Nephron progenitor cell (in vitro differentiated cells): ENCODE measurements at regions not wholly inside any gene's neighbourhood (a gene's known extent, or its start where the extent isn't known, plus 50 kb on each side); places are given as distances from the start of the nearest gene placed in this dataset.
"Not testable (repeated sequence)": the region's sequence is repeated elsewhere in the genome, so short reads cannot be mapped to it uniquely, and the experiment has no call there.

ENCODE experiments used
- DNase-seq: peaks from one replicate; pipeline ENCODE4 v3.0.0; 2021
- H3K27ac Mint-ChIP-seq: 2 replicates; pipeline ENCODE4 v1.8.0; 2021; ENCODE audit warnings: mild to moderate bottlenecking, moderate library complexity, mixed read lengths
- H3K27me3 Mint-ChIP-seq: 2 replicates; pipeline ENCODE4 v1.8.0; 2021; ENCODE audit warnings: mild to moderate bottlenecking, low read depth, mixed read lengths; ENCODE audit not compliant: poor library complexity
- H3K36me3 Mint-ChIP-seq: 2 replicates; pipeline ENCODE4 v1.8.0; 2021; ENCODE audit warnings: low read depth, mixed read lengths
- H3K4me1 Mint-ChIP-seq: 2 replicates; pipeline ENCODE4 v1.8.0; 2021; ENCODE audit warnings: mixed read lengths
- H3K4me3 Mint-ChIP-seq: 2 replicates; pipeline ENCODE4 v1.8.0; 2021; ENCODE audit warnings: mild to moderate bottlenecking, moderate library complexity, mixed read lengths
- H3K9me3 Mint-ChIP-seq: 2 replicates; pipeline ENCODE4 v1.8.0; 2021; ENCODE audit warnings: mild to moderate bottlenecking, moderate library complexity, mixed read lengths
- TF ChIP-seq, protein P1 (sequence below): fragments of 200-600 bp; sonication (generic); IDR thresholded peaks from 2 replicates; pipeline ENCODE4 v1.5.0; 2021; ENCODE audit warnings: antibody characterized with exemption

DNA sequence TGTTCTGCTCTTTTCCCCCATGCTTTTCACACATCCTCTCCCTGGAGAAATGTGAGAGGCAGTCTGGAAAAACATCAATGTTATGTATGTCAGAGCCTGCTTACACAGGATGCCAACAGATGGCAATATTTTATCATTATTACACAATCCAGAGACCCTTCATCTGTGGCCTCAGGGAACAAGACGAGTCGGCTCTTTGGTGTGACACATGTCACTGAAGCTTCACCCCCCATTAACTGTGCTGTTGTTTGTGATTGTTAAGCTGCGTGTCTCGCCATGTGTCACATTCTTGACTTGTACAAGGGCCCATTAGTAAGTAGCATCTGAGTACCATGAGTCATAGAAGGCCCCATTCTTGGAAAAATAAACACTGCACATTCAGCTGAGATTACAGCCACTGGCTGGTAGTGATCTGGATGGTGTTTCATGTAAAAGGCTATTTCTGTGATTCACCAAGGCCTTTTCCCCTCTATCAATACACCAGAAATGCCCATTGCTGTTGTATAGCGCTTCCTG, 682.1 kb upstream of the SOX9 start:
- H3K27ac Mint-ChIP-seq, result no peak overlapping the region
- TF ChIP-seq, protein P1, sequence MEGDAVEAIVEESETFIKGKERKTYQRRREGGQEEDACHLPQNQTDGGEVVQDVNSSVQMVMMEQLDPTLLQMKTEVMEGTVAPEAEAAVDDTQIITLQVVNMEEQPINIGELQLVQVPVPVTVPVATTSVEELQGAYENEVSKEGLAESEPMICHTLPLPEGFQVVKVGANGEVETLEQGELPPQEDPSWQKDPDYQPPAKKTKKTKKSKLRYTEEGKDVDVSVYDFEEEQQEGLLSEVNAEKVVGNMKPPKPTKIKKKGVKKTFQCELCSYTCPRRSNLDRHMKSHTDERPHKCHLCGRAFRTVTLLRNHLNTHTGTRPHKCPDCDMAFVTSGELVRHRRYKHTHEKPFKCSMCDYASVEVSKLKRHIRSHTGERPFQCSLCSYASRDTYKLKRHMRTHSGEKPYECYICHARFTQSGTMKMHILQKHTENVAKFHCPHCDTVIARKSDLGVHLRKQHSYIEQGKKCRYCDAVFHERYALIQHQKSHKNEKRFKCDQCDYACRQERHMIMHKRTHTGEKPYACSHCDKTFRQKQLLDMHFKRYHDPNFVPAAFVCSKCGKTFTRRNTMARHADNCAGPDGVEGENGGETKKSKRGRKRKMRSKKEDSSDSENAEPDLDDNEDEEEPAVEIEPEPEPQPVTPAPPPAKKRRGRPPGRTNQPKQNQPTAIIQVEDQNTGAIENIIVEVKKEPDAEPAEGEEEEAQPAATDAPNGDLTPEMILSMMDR, result no peak
- DNase-seq, result no peak
- peaks cover 3% of the 10 kb centered on the region for H3K27me3 Mint-ChIP-seq
- peaks cover 5% of the 10 kb centered on the region for H3K36me3 Mint-ChIP-seq
- H3K9me3 Mint-ChIP-seq, result peaks cover 8% of the 10 kb centered on the region
- no peak overlapping the region for H3K4me3 Mint-ChIP-seq
- H3K4me1 Mint-ChIP-seq, result peaks cover 20% of the 10 kb centered on the region

DNA sequence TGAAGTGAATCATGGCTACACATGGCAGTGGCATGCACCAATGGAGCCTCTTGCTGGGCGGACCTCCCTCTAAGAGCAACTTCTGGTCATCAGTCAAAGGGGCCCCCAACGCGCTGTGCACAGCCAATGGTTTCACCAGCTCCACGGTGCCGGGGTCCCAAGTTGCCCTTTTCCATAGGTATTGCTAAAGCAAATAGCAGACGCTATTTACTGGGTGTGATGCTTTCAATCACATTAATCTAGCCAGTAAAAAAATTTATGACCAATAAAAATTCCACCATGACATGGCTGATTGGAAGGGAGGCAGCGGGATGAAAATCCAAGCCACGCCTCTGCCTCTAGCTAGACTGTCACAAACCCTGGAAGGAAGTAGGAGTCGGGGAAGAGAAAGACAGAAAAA, 680.3 kb upstream of the SOX9 start:
- peaks cover 8% of the 10 kb centered on the region for H3K9me3 Mint-ChIP-seq
- peaks cover 5% of the 10 kb centered on the region for H3K36me3 Mint-ChIP-seq
- peaks cover 3% of the 10 kb centered on the region for H3K27me3 Mint-ChIP-seq
- DNase-seq, result no peak
- TF ChIP-seq, protein P1, result no peak
- no peak overlapping the region for H3K4me3 Mint-ChIP-seq
- peaks cover 20% of the 10 kb centered on the region for H3K4me1 Mint-ChIP-seq
- no peak overlapping the region for H3K27ac Mint-ChIP-seq

DNA sequence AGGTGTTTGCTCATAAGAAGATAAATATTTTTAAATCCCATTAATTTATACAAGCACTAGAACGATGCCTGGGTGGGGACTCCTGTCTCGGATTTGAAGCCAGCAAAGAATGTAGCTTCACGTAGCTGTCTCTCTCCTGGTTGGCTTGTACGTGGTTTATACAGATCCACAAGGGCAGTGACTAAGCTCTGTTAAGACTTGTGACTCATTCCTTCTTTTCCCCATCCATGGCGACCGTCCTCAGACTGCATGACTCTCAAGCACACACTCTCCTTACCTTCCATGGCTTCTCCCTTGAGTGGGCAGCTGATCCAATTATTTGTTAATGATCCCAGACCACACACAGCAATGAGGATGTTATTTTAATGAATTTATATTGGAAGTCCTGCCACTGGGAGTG, 679.7 kb upstream of the SOX9 start:
- TF ChIP-seq, protein P1, result no peak
- H3K27me3 Mint-ChIP-seq, result peaks cover 3% of the 10 kb centered on the region
- H3K9me3 Mint-ChIP-seq, result peaks cover 8% of the 10 kb centered on the region
- H3K4me3 Mint-ChIP-seq, result no peak overlapping the region
- no peak overlapping the region for H3K27ac Mint-ChIP-seq
- H3K4me1 Mint-ChIP-seq, result peaks cover 20% of the 10 kb centered on the region
- peaks cover 5% of the 10 kb centered on the region for H3K36me3 Mint-ChIP-seq
- DNase-seq, result no peak

DNA sequence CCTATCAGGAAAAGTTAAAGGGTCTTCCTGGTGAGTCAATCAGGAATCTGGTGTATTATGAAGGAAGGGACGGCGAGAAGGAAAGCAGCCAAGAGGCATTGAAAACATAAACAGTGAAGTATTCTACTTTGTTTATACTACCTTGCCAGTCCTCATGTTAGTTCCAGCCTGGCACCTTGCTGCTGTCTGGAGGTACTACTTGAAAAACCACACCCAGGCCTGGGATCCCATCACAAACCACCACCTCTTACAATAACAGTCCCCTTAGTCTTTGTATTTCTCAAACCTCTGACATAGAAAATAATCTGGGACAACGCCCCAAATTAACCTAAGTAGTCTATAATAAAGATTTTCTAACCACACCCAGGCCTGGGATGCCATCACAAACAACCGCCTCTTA, 676.7 kb upstream of the SOX9 start:
- TF ChIP-seq, protein P1, result no peak
- H3K9me3 Mint-ChIP-seq, result peaks cover 8% of the 10 kb centered on the region
- H3K4me3 Mint-ChIP-seq, result no peak overlapping the region
- DNase-seq, result no peak
- H3K27me3 Mint-ChIP-seq, result peaks cover 3% of the 10 kb centered on the region
- H3K4me1 Mint-ChIP-seq, result peaks cover 22% of the 10 kb centered on the region
- H3K36me3 Mint-ChIP-seq, result peaks cover 5% of the 10 kb centered on the region
- no peak overlapping the region for H3K27ac Mint-ChIP-seq

- Mint-ChIP-seq H3K27me3 (no peaks in the 10 kb centered on the region), H3K4me3 (no peak overlapping the region), H3K9me3 (peaks cover 3% of the 10 kb centered on the region), H3K4me1 (peaks cover 12% of the 10 kb centered on the region), H3K27ac (no peak overlapping the region), H3K36me3 (no peaks in the 10 kb centered on the region)
- DNase-seq, result no peak
- TF ChIP-seq, protein P1, result no peak
Measured at GRCh38 chr17:71446645-71447437, 674.0 kb upstream of the SOX9 start.

DNA sequence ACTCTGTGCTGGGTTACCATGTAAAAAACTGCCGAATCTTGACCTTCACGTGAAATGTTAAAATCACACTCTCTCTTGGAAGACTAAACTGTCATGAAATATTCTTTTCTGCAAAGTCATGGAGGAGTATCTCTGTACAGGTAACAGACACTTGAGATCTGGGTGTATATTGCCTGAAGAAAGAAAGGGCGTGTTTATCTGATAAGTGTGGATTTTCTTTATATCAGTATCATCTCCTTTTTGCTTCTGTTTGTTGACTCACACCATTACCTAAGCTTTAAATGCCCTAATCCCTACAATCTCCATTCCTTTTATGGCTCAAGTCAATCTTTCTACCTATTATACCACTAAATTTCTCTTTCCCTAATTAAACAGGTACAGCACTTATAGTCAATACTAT, 673.2 kb upstream of the SOX9 start:
- no peaks in the 10 kb centered on the region for H3K36me3 Mint-ChIP-seq
- H3K9me3 Mint-ChIP-seq, result peaks cover 3% of the 10 kb centered on the region
- TF ChIP-seq, protein P1, result no peak
- no peak for DNase-seq
- H3K27me3 Mint-ChIP-seq, result no peaks in the 10 kb centered on the region
- no peak overlapping the region for H3K4me3 Mint-ChIP-seq
- H3K4me1 Mint-ChIP-seq, result peaks cover 12% of the 10 kb centered on the region
- no peak overlapping the region for H3K27ac Mint-ChIP-seq

GRCh38 chr17:71450657-71451056, 670.2 kb upstream of the SOX9 start:
- H3K27me3 Mint-ChIP-seq, H3K36me3 Mint-ChIP-seq, DNase-seq, H3K27ac Mint-ChIP-seq, H3K4me3 Mint-ChIP-seq, H3K9me3 Mint-ChIP-seq: not testable (repeated sequence)
- peaks cover 12% of the 10 kb centered on the region for H3K4me1 Mint-ChIP-seq
